H54 (cell line): ENCODE measurements at regions not wholly inside any gene's neighbourhood (a gene's known extent, or its start where the extent isn't known, plus 50 kb on each side); places are given as distances from the start of the nearest gene placed in this dataset.
"Not testable (repeated sequence)": the region's sequence is repeated elsewhere in the genome, so short reads cannot be mapped to it uniquely, and the experiment has no call there.

Experiments used
- DNase-seq: peaks from one replicate; pipeline ENCODE4 v3.0.0; 2011; ENCODE audit warnings: low spot score, mixed read lengths; ENCODE audit not compliant: insufficient read length
- FAIRE-seq: peaks from 3 replicates; lab custom pipeline; 2011; peaks lifted over from hg19 to GRCh38; lab: Jason Lieb, UNC
- POLR2A ChIP-seq: IDR thresholded peaks from 2 replicates; pipeline ENCODE4 v1.6.1; 2011; ENCODE audit warnings: low read depth, mild to moderate bottlenecking, low read length

GRCh38 chr16:80104401-80104800, 436.4 kb upstream of the DYNLRB2 start:
- DNase-seq (no peak), FAIRE-seq (no peak)
- no peak for TF ChIP-seq POLR2A

GRCh38 chr16:80103463-80103862, 437.3 kb upstream of the DYNLRB2 start:
- DNase-seq (no peak), FAIRE-seq (no peak)
- TF ChIP-seq POLR2A: no peak

- no peak for FAIRE-seq
- no peak for TF ChIP-seq POLR2A
- DNase-seq: no peak
These were observed 439.8 kb upstream of the DYNLRB2 start for GRCh38 chr16:80100846-80101451.

GRCh38 chr16:80100186-80100585, 440.6 kb upstream of the DYNLRB2 start:
- DNase-seq: no peak
- TF ChIP-seq POLR2A: no peak
- FAIRE-seq: no peak

- no peak for FAIRE-seq
These were observed 443.7 kb upstream of the DYNLRB2 start for GRCh38 chr16:80097098-80097497.

GRCh38 chr16:80092681-80093080, 448.1 kb upstream of the DYNLRB2 start:
- FAIRE-seq (no peak), DNase-seq (no peak)
- TF ChIP-seq POLR2A: no peak

More at GRCh38 chr16:80097098-80097497, 443.7 kb upstream of the DYNLRB2 start:
- no peak for TF ChIP-seq POLR2A
- DNase-seq: no peak

GRCh38 chr16:80091453-80091852, 449.3 kb upstream of the DYNLRB2 start:
- not testable (repeated sequence) for DNase-seq

GRCh38 chr16:80085606-80086005, 455.2 kb upstream of the DYNLRB2 start:
- FAIRE-seq (no peak), DNase-seq (no peak)
- TF ChIP-seq POLR2A: no peak

More at GRCh38 chr16:80091453-80091852, 449.3 kb upstream of the DYNLRB2 start:
- not testable (repeated sequence) for FAIRE-seq

- DNase-seq: no peak
- no peak for TF ChIP-seq POLR2A
- FAIRE-seq: no peak
These were observed 456.2 kb upstream of the DYNLRB2 start for GRCh38 chr16:80084614-80085013.

GRCh38 chr16:80084163-80084562, 456.6 kb upstream of the DYNLRB2 start:
- no peak for TF ChIP-seq POLR2A
- no peak for FAIRE-seq
- DNase-seq: no peak

- TF ChIP-seq POLR2A: no peak
- no peak for FAIRE-seq
- no peak for DNase-seq
These were observed 457.9 kb upstream of the DYNLRB2 start for GRCh38 chr16:80082906-80083305.

- FAIRE-seq (no peak), DNase-seq (no peak)
- no peak for TF ChIP-seq POLR2A
These were observed 458.9 kb upstream of the DYNLRB2 start for GRCh38 chr16:80081846-80082245.

GRCh38 chr16:80080287-80080851, 460.4 kb upstream of the DYNLRB2 start:
- no peak for TF ChIP-seq POLR2A
- FAIRE-seq (no peak), DNase-seq (no peak)

GRCh38 chr16:80079072-80079471, 461.7 kb upstream of the DYNLRB2 start:
- no peak for FAIRE-seq
- no peak for DNase-seq
- no peak for TF ChIP-seq POLR2A

GRCh38 chr16:80077696-80078095, 463.1 kb upstream of the DYNLRB2 start:
- TF ChIP-seq POLR2A: no peak
- DNase-seq: no peak
- no peak for FAIRE-seq
